ENCODE measurements at regions not wholly inside any gene's neighbourhood (a gene's known extent, or its start where the extent isn't known, plus 50 kb on each side); places are given as distances from the start of the nearest gene placed in this dataset.

- CTCF ChIA-PET, result no interaction called here
Observed at GRCh38 chr5:110347781-110348180, 378.7 kb downstream of the TMEM232 start.

GRCh38 chr5:110351430-110351829 lies 375.0 kb downstream of the TMEM232 start:
- TF ChIP-seq, protein P1, sequence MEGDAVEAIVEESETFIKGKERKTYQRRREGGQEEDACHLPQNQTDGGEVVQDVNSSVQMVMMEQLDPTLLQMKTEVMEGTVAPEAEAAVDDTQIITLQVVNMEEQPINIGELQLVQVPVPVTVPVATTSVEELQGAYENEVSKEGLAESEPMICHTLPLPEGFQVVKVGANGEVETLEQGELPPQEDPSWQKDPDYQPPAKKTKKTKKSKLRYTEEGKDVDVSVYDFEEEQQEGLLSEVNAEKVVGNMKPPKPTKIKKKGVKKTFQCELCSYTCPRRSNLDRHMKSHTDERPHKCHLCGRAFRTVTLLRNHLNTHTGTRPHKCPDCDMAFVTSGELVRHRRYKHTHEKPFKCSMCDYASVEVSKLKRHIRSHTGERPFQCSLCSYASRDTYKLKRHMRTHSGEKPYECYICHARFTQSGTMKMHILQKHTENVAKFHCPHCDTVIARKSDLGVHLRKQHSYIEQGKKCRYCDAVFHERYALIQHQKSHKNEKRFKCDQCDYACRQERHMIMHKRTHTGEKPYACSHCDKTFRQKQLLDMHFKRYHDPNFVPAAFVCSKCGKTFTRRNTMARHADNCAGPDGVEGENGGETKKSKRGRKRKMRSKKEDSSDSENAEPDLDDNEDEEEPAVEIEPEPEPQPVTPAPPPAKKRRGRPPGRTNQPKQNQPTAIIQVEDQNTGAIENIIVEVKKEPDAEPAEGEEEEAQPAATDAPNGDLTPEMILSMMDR (IDR thresholded peaks at IDR 0.05; ENCODE audit: unreplicated experiment), result no peak
- intact Hi-C loops (cut with micrococcal nuclease; ENCODE audit: unreplicated experiment), result no loop called here
- Mint-ChIP-seq H3K27me3 (ENCODE audit: unreplicated experiment) (no peaks in the 10 kb centered on the region), H3K27ac (ENCODE audit: unreplicated experiment) (no peak overlapping the region), H3K9me3 (ENCODE audit: low read depth, unreplicated experiment) (no peaks in the 10 kb centered on the region), H3K4me3 (ENCODE audit: low read depth, unreplicated experiment) (no peak overlapping the region), H3K36me3 (ENCODE audit: insufficient read depth, unreplicated experiment) (no peaks in the 10 kb centered on the region), H3K4me1 (ENCODE audit: low read depth, unreplicated experiment) (peaks cover 9% of the 10 kb centered on the region)
- CTCF ChIA-PET, result no interaction called here
- no TSS peak for BruUV-seq (replicated peaks)
- no peak for DNase-seq

More at GRCh38 chr5:110347781-110348180, 378.7 kb downstream of the TMEM232 start:
- Mint-ChIP-seq H3K4me3 (ENCODE audit: low read depth, unreplicated experiment) (no peak overlapping the region), H3K27ac (ENCODE audit: unreplicated experiment) (no peak overlapping the region), H3K9me3 (ENCODE audit: low read depth, unreplicated experiment) (no peaks in the 10 kb centered on the region), H3K36me3 (ENCODE audit: insufficient read depth, unreplicated experiment) (no peaks in the 10 kb centered on the region), H3K27me3 (ENCODE audit: unreplicated experiment) (no peaks in the 10 kb centered on the region), H3K4me1 (ENCODE audit: low read depth, unreplicated experiment) (peaks cover 10% of the 10 kb centered on the region)
- no TSS peak for BruUV-seq (replicated peaks)
- intact Hi-C loops (cut with micrococcal nuclease; ENCODE audit: unreplicated experiment), result no loop called here
- TF ChIP-seq, protein P1 (IDR thresholded peaks at IDR 0.05; ENCODE audit: unreplicated experiment), result no peak
- DNase-seq, result no peak

- Mint-ChIP-seq H3K36me3 (ENCODE audit: insufficient read depth, unreplicated experiment) (no peaks in the 10 kb centered on the region), H3K27ac (ENCODE audit: unreplicated experiment) (no peak overlapping the region), H3K4me1 (ENCODE audit: low read depth, unreplicated experiment) (no peaks in the 10 kb centered on the region), H3K4me3 (ENCODE audit: low read depth, unreplicated experiment) (no peak overlapping the region), H3K27me3 (ENCODE audit: unreplicated experiment) (no peaks in the 10 kb centered on the region), H3K9me3 (ENCODE audit: low read depth, unreplicated experiment) (no peaks in the 10 kb centered on the region)
- BruUV-seq (replicated peaks), result no TSS peak
- CTCF ChIA-PET, result no interaction called here
- intact Hi-C loops (cut with micrococcal nuclease; ENCODE audit: unreplicated experiment), result no loop called here
- DNase-seq, result no peak
- TF ChIP-seq, protein P1 (IDR thresholded peaks at IDR 0.05; ENCODE audit: unreplicated experiment), result no peak
Observed at GRCh38 chr5:110354311-110354710, 372.2 kb downstream of the TMEM232 start.

- intact Hi-C loops (cut with micrococcal nuclease; ENCODE audit: unreplicated experiment), result no loop called here
- Mint-ChIP-seq H3K4me3 (ENCODE audit: low read depth, unreplicated experiment) (no peak overlapping the region), H3K4me1 (ENCODE audit: low read depth, unreplicated experiment) (no peaks in the 10 kb centered on the region), H3K9me3 (ENCODE audit: low read depth, unreplicated experiment) (no peaks in the 10 kb centered on the region), H3K27ac (ENCODE audit: unreplicated experiment) (no peak overlapping the region), H3K27me3 (ENCODE audit: unreplicated experiment) (no peaks in the 10 kb centered on the region), H3K36me3 (ENCODE audit: insufficient read depth, unreplicated experiment) (no peaks in the 10 kb centered on the region)
- TF ChIP-seq, protein P1 (IDR thresholded peaks at IDR 0.05; ENCODE audit: unreplicated experiment), result no peak
- no peak for DNase-seq
- CTCF ChIA-PET, result interaction anchor here (0.8 kb wide), 1 partner anchor 12 kb away, joined by 3 read pairs; no protein-coding TSS in a partner anchor
- BruUV-seq (replicated peaks), result no TSS peak
Observed at GRCh38 chr5:110354915-110355644, 371.4 kb downstream of the TMEM232 start.

All from Calu3 (cell line).